Right kidney (tissue), 1 donor: ENCODE measurements at regions not wholly inside any gene's neighbourhood (a gene's known extent, or its start where the extent isn't known, plus 50 kb on each side); places are given as distances from the start of the nearest gene placed in this dataset.
A peak's percentile ranks its signal among the peaks of the same experiment; 100 is the strongest.

Experiments
- DNase-seq: peaks from one replicate; pipeline ENCODE4 v3.0.0-alpha.2; 2016

DNA sequence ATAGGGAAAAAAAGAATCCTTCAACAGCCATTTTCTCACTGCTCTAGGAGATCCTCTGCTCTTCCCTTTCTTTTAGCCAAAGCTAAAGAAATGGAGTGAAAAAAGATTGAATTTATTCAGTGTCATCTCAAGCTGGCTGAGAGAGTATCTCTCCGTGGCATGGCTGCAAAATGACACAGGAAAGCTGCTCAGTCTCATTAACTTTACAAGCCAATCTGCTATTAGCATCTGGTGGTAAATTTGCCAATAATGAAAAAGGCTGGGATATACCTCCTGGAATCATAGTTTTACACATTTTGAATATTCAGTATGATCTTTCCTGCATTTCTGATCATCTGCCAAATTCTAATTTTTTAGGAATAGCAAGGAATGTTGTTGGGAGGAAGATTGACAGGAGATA, 176.8 kb upstream of the CHRM3 start:
- DNase-seq: no peak

DNA sequence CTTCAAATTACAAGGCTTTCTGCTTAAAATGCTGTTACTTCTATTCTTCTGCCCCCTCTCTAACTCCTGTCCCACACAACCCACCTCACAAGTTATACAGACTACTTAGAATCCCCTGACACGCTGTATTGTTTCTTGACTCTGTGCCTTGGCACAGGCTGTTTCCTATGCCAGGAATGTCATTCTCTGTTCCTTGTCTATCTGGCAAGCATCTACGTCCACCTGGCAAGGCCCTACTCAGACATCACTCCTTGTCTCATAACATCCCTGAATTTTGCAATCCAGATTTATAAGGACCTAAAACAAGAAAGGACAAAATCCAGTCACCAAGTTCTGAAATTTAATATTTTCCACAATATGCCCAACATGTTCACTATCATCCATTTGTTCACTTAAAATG, 182.0 kb upstream of the CHRM3 start:
- DNase-seq: no peak

DNA sequence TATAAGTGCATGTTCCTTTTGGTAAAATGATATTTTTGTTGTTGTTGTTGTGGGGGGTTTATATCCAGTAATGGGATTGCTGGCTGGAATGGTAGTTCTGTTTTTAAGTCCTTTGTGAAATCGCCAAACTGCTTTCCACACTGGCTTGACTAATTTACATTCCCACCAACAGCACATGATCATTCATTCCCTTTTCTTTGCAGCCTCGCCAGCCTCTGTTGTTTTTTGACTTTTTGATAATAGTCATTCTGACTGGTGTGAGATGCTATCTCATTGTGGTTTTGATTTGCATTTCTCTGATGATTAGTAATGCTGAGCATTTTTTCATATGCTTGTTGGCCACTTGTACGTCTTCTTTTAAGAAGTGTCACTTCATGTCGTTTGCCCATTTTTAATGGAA, 188.5 kb upstream of the CHRM3 start:
- no peak for DNase-seq

DNA sequence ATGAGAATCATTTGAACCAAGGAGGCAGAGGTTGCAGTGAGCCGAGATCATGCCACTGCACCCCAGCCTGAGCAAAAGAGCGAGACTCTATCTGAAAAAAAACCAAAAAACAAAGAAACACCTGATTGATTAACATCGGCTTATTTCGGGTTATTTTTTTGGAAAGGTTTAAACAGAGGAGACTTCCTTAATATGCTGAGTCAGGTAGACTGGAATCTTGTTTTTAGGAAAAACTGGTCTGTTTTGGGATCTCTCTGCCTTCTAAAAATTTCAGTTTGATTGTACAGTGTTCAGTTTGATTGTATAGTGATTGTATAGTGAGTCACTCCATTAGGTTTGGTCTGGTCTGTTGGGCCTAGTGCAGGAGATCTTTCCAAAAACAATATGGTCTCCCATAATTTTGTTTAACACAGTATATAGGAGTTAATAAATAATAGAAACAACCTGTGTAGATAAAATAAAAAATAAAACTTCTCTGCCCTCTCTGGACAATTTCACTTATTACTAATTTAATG, 196.3 kb upstream of the CHRM3 start:
- DNase-seq: no peak

DNA sequence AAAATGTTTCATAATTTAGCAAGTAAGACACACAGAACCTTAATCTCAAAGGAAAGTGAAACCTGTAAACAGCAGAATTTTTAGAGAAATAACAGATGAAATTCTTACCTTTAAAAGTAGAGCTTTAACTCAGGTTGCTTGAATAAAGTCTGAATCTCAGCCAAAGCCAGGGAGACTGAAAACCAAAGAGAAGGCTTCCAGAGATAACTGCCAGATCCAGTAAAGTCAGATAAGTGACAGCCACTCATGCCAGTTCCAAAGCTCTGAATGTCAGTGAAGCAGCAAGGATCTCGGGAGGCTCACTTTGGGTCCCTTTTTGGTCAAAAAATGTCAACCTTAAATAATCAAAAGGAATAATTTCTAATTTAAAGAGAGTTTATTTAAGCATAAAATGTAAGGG, 199.9 kb upstream of the CHRM3 start:
- no peak for DNase-seq

DNA sequence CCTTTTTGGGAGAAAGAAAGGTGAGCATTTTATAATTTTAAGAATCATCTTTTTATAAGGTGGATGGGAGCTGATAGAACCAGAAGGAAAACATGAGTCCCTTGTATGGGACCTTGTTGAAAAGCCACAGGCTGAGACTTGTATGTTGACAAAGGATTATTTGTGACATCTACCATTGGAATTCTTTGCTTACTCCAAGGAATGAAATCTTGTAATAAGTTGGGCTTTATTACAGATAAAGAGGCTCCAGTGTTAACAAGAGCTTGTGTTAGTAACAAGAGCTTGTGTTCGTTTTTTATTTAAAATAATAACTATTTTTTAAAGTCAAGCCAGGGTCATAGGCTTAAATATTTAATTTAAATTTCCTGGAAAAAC, 201.1 kb upstream of the CHRM3 start:
- no peak for DNase-seq

DNA sequence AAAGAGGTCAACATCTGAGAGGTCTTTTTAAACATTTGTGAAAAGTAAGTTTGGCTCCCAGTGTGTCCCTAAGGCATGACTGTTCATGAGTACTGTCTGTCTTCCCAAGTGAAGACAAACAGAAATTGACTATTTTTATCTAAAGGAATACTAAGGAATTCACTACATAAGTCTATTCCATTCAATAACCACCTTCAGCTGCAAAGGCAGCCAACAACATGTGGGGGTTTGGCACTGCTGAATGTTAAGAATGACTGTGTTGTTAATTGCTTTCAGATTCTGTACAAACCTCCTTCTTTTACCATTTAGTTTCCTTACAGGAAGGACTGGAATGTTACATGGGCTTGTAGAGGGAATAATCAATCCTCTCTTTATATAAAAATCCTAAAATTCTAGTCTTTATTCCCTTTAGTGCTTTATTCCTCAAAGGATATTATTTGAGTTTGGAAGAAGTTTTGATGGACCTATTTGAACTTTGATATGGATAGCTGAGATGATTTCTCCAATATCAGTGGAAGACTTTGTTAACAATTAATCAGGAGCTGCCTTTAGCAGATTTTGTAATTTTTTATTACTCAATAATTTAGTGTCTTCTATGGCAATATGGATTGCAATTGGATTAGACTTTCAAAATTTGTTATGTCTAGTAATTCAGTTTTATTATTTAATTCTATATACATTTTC, 201.7 kb upstream of the CHRM3 start:
- no peak for DNase-seq

DNA sequence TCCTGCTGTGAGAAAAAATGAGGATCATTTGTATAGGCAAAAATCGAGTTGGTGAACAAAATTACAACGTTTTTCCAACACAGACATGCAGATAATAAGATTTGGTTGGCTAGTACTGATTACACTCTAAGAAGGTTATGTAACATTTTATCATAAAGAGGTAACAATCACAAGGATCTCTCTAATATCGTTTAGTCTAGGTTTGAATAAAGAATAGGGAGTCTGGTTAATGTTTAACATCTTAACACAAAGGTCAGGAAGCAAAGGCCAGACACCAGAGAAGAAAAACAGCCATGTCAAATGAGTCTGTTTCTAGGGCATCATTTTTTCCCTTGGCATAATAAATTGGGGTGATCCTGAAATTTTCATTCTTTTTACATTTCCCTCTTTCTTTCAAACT, 207.4 kb upstream of the CHRM3 start:
- no peak for DNase-seq

DNA sequence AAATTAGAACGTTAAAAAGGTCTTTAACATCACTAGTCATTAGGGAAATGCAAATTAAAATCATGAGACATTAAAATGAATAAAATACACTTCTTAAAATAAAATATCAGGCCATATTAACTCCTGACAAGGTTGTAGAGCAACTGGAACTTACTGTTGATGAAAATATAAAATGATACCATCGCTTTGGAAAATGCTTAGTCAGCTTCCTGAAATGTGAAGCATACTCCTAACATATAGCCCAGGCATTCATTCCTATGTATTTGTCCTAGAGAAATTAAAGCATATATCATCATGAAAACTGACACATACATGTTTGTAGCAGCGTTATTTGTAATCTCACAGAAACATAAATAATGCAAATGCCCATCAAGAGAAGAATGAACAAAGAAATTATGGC, 211.5 kb upstream of the CHRM3 start:
- no peak for DNase-seq

DNA sequence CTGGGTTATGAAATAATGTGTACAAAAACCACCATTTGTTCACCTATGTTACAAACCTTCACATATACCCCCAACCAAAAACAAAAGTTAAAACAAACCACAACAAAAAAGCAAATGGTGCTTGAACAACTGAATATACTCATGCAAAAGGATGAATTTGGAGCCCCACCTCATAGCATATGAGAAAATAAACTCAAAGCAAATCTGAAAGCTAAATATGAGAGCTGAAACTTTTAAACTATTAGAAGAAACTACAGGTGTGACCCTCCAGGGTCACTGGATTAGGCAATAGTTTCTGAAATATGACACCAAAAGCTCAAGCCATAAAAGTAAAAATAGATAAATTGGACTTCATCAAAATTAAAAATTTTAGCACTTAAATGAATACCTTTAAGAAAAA, 215.5 kb upstream of the CHRM3 start:
- DNase-seq: no peak

DNA sequence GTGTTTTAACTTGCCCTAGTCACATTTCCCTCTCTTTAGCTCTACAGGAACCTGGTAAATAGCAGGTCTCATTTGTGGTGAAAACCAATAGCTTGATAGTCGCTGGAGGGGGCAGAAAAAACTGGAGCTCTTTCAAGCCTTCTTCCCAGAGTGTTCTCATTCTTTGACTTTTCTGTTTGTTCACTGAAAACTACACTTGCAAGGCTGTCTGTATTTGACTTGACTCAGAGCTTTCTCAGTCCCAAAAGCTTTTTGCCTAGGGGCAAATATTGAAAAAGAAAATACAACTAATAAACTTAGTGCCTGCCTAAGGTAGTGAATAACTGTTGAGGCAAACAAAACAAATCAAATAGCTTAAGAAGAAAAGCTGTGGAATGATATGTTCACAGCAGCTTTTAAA, 217.1 kb upstream of the CHRM3 start:
- no peak for DNase-seq

DNA sequence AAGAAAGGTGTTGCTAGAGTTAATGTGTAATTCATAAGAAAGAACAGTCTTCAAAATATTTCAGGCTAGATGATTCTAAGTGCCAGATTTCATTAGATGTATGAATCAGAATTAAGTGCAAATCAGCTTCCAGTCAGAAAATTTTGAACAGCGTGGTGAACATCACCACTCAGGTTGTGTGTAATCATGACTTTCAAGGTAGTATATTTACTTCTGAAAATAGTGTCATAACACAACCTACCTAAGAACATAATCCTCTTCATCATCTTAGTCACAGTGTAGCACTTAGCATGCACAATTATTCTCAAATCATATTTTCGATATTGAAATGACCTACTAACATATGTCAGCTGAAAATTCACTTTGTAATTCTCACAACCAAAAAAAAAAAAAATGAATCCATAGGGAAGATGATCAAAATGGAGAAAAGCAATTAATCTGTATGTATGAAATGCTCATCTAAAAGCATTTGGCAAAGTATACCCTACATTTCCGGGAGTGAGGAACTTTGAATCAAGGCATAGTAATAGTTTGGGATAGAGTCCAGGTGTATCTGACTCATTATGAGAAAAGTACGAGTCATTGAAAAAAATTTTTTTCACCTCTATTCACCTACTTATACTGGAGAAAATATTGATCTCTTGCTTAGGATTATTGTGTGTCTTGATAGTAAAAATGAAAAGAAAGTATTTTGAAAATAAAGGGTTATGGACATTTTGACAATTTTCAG, 221.8 kb upstream of the CHRM3 start:
- no peak for DNase-seq

DNA sequence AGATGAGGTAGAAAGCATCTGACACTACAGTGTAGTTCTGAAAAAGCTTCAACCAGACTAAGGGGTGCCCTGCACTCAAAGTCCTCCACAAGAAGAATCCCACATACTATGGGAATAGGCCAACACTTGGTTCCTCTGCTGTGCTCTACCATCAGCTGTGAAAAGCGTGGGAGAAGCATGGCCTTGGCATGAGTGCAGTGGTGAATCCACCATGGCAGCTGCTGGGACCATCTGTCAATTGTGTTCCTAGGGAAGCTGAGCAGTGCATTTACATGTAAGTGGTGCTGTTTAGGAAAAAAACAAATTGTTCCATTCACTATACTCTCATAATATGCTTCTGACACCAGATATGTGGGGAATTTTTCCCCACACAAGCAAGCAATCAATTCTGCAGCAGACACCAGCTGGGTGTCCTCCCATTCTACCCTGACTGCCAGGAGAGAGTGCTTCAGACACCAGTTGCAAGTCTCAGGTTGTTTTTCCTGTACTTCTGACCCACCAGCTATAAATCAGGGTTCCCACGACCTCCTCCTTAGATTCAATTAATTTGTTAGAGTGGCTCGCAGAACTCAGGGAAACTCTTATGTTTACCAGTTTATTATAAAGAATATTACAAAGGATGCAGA, 230.8 kb upstream of the CHRM3 start:
- peak; percentile 16 for DNase-seq

DNA sequence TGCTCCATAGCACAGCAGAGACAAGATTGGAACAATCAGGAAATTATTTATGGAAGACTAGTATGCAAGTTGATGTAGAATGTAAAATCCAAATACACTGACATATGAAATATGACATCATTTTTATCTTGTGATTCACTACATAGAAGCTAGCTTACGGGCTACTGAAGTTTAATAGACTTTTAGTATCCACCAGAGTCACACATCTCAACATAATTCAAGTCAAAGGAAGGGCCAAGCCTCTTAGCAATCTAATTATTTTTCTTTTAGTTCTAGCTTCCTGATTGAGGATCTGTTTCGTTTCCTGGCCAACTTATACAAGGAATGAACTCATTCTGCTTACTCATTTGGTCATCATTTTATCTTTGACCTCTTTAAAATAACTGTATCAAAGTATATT, 234.4 kb upstream of the CHRM3 start:
- DNase-seq: no peak

DNA sequence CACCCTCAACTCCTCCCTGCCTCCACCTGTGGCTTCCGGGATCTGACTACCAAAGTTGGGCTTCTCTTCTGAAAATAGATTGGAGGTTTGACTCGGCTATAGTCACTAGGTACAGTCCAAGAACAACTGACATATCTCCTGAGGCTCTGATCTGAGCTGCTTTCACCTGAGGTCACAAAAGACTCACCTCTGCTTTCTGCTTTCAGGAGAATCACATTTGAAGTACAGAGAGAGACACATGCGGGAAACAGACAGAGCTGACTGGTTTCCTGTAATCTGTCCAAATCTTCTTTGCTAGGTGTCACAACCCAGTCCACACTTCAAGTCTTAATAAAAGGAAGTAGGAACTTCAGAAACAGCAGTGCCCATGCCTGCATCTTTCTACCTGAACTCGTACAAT, 245.4 kb upstream of the CHRM3 start:
- no peak for DNase-seq

DNA sequence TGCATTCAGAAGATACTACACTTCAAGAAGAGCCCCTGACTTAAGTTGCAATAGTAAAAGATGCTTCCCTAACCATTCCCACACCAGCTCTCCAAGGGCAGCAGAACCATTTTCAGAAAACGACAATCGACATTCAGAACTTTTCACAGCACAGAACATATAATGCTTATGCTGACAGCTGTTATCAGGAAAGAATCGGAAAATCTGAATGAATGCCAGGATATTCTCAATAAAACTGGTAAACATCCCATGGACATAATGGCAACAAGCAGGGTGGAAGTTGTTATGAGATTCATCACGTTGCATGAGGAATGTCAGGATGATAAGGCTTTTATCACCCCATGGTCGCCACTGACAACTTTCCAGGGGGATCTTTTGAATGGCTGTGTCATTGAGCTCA, 246.6 kb upstream of the CHRM3 start:
- DNase-seq: no peak

DNA sequence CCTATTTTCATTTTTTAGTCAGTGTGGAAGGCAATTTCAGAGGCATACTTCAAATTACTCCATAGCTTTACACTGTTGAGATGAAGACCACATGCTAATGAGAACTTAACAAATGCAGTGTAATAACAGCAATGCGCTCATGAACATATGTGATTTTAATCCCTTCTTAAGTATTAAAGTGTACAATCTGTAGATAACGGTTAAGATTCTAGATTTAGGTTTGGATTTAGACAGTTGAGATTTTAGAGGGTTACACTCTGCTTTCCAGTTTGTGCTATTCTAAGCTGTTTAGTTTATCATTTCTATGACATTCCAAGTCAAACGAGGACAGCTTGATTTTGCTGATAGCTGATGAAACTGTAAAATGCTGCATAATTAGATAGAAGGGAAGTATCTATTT, 257.8 kb upstream of the CHRM3 start:
- no peak for DNase-seq

DNA sequence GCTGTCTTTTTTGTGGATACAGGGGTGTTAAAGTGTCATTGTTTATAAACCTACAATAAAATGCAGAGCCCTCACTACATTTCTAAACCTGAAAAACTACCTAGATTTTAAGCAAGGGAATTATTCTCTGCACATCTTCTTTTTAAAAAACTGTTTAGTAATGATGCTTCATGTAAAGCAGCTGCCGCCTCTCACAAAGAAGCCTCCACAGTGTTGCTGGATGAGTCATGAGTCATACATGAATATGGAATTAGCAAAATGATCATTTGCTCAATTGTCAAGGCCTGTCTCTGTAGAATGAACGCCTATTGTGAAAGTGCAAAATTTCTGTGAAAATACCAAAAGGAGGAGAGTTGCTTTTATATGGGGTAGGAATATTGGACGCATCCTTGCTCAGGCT, 259.5 kb upstream of the CHRM3 start:
- no peak for DNase-seq

DNA sequence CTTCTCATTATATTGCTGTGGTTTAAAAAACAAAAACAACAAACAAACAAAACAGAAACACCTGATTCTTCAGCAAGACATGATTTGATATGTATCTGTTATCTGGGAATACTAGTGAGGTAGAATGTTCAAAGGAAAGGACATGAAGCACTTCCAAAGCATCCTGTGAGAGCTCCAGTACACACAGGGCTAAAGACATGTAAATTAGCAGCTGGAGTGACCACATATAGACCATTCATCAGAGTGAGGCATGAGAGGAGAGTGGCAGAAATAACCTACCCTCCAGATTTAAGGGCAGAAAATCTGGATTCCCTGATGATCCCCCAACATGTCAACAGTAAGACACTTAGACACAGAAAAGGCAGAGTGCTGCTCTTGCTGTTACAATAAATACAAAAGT, 260.5 kb upstream of the CHRM3 start:
- DNase-seq: no peak

DNA sequence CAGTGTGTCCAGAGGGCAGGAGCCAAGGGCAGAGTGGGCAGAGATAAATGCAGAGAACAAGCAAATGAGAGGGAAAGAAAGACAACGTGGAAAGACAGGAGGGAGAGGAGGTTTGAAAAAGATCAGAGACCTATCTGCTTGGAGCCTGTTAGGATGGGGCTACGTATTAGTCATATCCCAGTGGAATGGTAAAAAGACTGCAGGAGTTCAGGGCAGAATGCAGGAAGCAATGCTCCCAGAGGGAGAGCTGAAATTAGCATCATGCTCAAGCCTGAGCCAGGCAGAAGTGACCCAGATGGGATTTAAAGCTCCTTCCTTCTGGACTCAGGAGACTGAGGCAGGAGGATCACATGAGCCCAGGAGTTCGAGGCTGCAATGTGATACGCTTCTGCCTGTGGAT, 261.3 kb upstream of the CHRM3 start:
- DNase-seq: no peak

DNA sequence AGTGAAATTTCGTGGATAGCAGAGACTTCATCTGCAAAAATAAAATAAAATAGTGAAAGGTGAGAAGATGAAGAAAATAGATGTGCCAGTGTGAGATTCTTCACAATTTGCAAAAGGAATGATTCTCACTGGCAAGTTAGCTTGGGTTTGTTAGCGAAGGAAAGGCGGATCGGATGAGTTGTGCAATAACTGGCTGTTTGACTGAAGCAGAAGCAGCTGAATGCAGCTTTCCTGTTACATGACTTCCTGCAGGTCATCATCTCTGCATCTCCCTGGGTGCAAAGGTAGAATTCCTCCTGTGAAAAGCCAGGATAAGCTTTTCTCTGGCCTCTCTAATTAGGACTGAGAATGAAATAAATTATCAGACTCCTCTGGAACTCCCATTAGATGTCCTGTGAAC, 263.1 kb upstream of the CHRM3 start:
- no peak for DNase-seq

DNA sequence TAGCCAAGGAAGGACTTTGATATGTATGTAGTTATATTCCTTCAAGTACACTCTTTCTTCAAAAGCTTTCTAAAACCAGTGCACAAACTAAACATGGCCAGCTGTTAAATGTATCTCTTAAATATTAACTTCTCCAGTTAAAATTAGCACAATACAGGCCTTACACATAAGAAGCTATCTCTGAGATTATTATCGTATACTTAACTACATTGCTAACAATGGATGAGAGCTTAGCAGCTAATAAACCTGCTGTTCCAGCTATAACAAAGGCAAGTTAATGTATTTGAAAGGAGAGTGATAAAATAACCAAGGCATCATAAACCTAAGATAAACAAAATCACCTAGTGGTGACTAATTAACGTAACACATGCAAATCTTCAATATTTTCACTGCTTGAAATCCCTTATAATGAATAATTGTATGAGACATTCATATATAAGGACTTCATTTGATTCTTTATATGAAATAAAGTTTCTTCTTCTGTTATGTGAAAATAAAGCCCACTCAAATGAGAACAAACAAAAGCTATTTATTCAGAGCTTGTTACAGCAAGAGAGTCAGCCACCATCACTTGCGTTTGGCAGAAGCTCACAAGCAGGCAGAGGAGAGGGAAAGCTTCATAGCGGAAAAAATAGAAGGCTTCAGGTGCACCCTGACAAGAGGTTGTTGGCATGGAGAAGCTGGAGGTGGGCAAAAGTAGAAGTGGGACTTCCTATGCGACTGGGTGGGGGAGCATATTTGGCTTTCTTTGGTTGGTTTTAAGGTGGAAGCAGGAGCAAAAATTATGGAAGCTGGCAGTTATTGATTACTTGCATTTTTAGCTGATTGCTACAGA, 274.1 kb upstream of the CHRM3 start:
- no peak for DNase-seq

DNA sequence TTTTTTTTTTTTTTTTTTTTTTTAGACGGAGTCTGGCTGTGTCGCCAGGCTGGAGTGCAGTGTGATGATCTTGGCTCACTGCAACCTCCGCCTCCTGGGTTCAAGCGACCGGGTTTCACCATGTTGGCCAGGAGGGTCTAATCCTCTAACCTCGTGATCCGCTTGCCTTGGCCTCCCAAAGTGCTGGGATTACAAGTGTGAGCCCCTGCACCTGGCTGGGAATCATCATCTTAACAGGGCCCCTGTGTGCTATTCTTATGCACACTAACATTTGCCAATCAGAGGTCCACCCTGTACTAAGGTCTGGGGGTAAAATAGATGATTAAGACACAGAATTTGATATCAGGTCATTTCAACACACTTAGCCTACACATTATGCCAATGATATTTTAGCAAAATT, 278.7 kb upstream of the CHRM3 start:
- DNase-seq: no peak
